IMR-90 (cell line): ENCODE measurements at regions not wholly inside any gene's neighbourhood (a gene's known extent, or its start where the extent isn't known, plus 50 kb on each side); places are given as distances from the start of the nearest gene placed in this dataset.

Source experiments
- ATAC-seq: fragments of 200-7000 bp; cut with Tn5 transposase; 2 replicates; pipeline ENCODE4 v1.9.1; 2020; ENCODE audit warnings: low read depth, mild to moderate bottlenecking, moderate library complexity
- BruUV-seq: library from RNA; stranded (reverse); fragments of 400-500 nt; replicated peaks from 2 replicates; lab custom pipeline; 2021; lab: Mats Ljungman, UMichigan
- CTCF ChIA-PET: fragments of 300-600 bp; formaldehyde crosslinking; extraction: SDS; loops from one replicate; lab custom pipeline; 2021; ENCODE audit warnings: antibody characterized with exemption; lab: Yijun Ruan, JAX
- POLR2A ChIA-PET: fragments of 300-600 bp; sonication (Branson Sonifier 250); formaldehyde crosslinking; loops from one replicate; lab custom pipeline; 2022; ENCODE audit warnings: antibody characterized with exemption; ENCODE audit not compliant: unreplicated experiment; lab: Charles Lee
- DNase-seq: peaks from one replicate; pipeline ENCODE4 v3.0.0; 2013
- H2AFZ ChIP-seq: replicated peaks from 2 replicates; pipeline ENCODE3; 2013; ENCODE audit warnings: low read length, mild to moderate bottlenecking; ENCODE audit not compliant: poor library complexity
- H2AK5ac ChIP-seq: 2 replicates; pipeline ENCODE4 v1.6.1; 2013; ENCODE audit warnings: low read depth, low read length, inconsistent platforms
- H2AK9ac ChIP-seq: replicated peaks from 2 replicates; pipeline ENCODE3; 2013; ENCODE audit warnings: mild to moderate bottlenecking, low read depth, low read length, moderate library complexity; ENCODE audit not compliant: poor library complexity
- H2BK120ac ChIP-seq: 2 replicates; pipeline ENCODE4 v1.6.1; 2013; ENCODE audit warnings: low read depth, low read length, inconsistent platforms
- H2BK15ac ChIP-seq: 3 replicates; pipeline ENCODE4 v1.6.1; 2013; ENCODE audit warnings: low read depth, low read length, inconsistent platforms
- H2BK20ac ChIP-seq: 2 replicates; pipeline ENCODE4 v1.6.1; 2013; ENCODE audit warnings: low read depth, mild to moderate bottlenecking, inconsistent platforms, low read length, moderate library complexity
- H2BK5ac ChIP-seq: 2 replicates; pipeline ENCODE4 v1.6.1; 2013; ENCODE audit warnings: mild to moderate bottlenecking, low read depth, low read length, inconsistent platforms; ENCODE audit not compliant: poor library complexity, severe bottlenecking
- H3K14ac ChIP-seq: replicated peaks from 2 replicates; pipeline ENCODE4 v1.6.1; 2013; ENCODE audit warnings: low read depth, low read length, inconsistent platforms
- H3K18ac ChIP-seq: 2 replicates; pipeline ENCODE4 v1.6.1; 2013; ENCODE audit warnings: low read depth, low read length, control low read depth
- H3K23ac ChIP-seq: 2 replicates; pipeline ENCODE4 v1.6.1; 2013; ENCODE audit warnings: low read depth, low read length, inconsistent platforms
- H3K27ac ChIP-seq: 2 replicates; pipeline ENCODE4 v1.5.1; 2013; ENCODE audit warnings: mild to moderate bottlenecking, control low read depth, low read length; ENCODE audit not compliant: insufficient read depth
- H3K27me3 ChIP-seq: 2 replicates; pipeline ENCODE4 v1.6.1; 2013; ENCODE audit warnings: low read length; ENCODE audit not compliant: control insufficient read depth, insufficient read depth
- H3K36me3 ChIP-seq: 2 replicates; pipeline ENCODE4 v1.6.1; 2013; ENCODE audit warnings: low read length, mixed read lengths; ENCODE audit not compliant: control insufficient read depth, insufficient read depth
- H3K4ac ChIP-seq: 2 replicates; pipeline ENCODE4 v1.6.1; 2013; ENCODE audit warnings: low read depth, low read length, inconsistent platforms
- H3K4me1 ChIP-seq: 2 replicates; pipeline ENCODE4 v1.6.1; 2013; ENCODE audit warnings: low read length, mixed read lengths; ENCODE audit not compliant: control insufficient read depth, insufficient read depth
- H3K4me2 ChIP-seq: 2 replicates; pipeline ENCODE4 v1.6.1; 2013; ENCODE audit warnings: low read depth, mild to moderate bottlenecking, control low read depth, low read length, moderate library complexity
- H3K4me3 ChIP-seq: 2 replicates; pipeline ENCODE4 v1.5.1; 2013; ENCODE audit warnings: low read depth, mild to moderate bottlenecking, control low read depth, low read length, moderate library complexity; ENCODE audit not compliant: insufficient read depth
- H3K56ac ChIP-seq: 2 replicates; pipeline ENCODE4 v1.6.1; 2013; ENCODE audit warnings: low read length, inconsistent platforms; ENCODE audit not compliant: insufficient read depth; ENCODE audit errors: extremely low read depth
- H3K79me1 ChIP-seq, 2 experiments: 2 replicates each; pipeline ENCODE4 v1.6.1; 2013; ENCODE audit warnings: low read length in 2 of 2, inconsistent platforms in 1 of 2, low read depth in 1 of 2
- H3K9ac ChIP-seq: 2 replicates; pipeline ENCODE4 v1.6.1; 2013; ENCODE audit warnings: low read depth, low read length, control low read depth
- H3K9me1 ChIP-seq: 2 replicates; pipeline ENCODE4 v1.6.1; 2013; ENCODE audit warnings: low read length, inconsistent platforms; ENCODE audit not compliant: insufficient read depth
- H3K9me3 ChIP-seq: 2 replicates; pipeline ENCODE4 v1.6.1; 2013; ENCODE audit warnings: low read length; ENCODE audit not compliant: control insufficient read depth, insufficient read depth
- H4K20me1 ChIP-seq: 2 replicates; pipeline ENCODE4 v1.6.1; 2013; ENCODE audit warnings: low read length, inconsistent platforms; ENCODE audit not compliant: insufficient read depth
- H4K5ac ChIP-seq: 2 replicates; pipeline ENCODE4 v1.6.1; 2013; ENCODE audit warnings: mild to moderate bottlenecking, low read depth, low read length, control low read depth
- H4K8ac ChIP-seq, 2 experiments: 2 replicates each; pipeline ENCODE4 v1.6.1; 2013; ENCODE audit warnings: low read depth in 2 of 2, low read length in 2 of 2, control low read depth in 1 of 2, inconsistent platforms in 1 of 2
- H4K91ac ChIP-seq: 2 replicates; pipeline ENCODE4 v1.6.1; 2013; ENCODE audit warnings: low read depth, low read length, inconsistent platforms; ENCODE audit not compliant: insufficient read depth
- BHLHE40 ChIP-seq: fragments of 150-350 bp; IDR thresholded peaks from 2 replicates; pipeline ENCODE4 v1.6.1; 2016; ENCODE audit warnings: mild to moderate bottlenecking, low read depth, low read length
- CEBPB ChIP-seq: IDR thresholded peaks from 2 replicates; pipeline ENCODE4 v1.6.1; 2012; ENCODE audit warnings: low read depth, low read length, improper control_type of control experiment
- CHD1 ChIP-seq: IDR thresholded peaks from 2 replicates; pipeline ENCODE4 v1.6.1; 2012; ENCODE audit warnings: low read depth, low read length, improper control_type of control experiment
- FOS ChIP-seq: fragments of 150-350 bp; IDR thresholded peaks from 2 replicates; pipeline ENCODE4 v1.6.1; 2016; ENCODE audit warnings: low read depth, low read length
- MXI1 ChIP-seq: IDR thresholded peaks from 2 replicates; pipeline ENCODE4 v1.6.1; 2012; ENCODE audit warnings: low read depth, mild to moderate bottlenecking, low read length, moderate library complexity, borderline replicate concordance
- NFE2L2 ChIP-seq: fragments of 150-350 bp; IDR thresholded peaks from 2 replicates; pipeline ENCODE4 v1.6.1; 2016; ENCODE audit warnings: low read depth, mild to moderate bottlenecking, low read length
- RAD21 ChIP-seq: IDR thresholded peaks from 2 replicates; pipeline ENCODE4 v1.6.1; 2012; ENCODE audit warnings: low read length, improper control_type of control experiment
- RCOR1 ChIP-seq: IDR thresholded peaks from 2 replicates; pipeline ENCODE4 v1.6.1; 2012; ENCODE audit warnings: mild to moderate bottlenecking, low read length, improper control_type of control experiment; ENCODE audit not compliant: insufficient replicate concordance
- RFX5 ChIP-seq: IDR thresholded peaks from 2 replicates; pipeline ENCODE4 v1.8.0; 2012; ENCODE audit warnings: low read depth, mild to moderate bottlenecking, low read length, moderate library complexity
- SMC3 ChIP-seq: fragments of 150-350 bp; IDR thresholded peaks from 2 replicates; pipeline ENCODE4 v1.6.1; 2016; ENCODE audit warnings: low read depth, mild to moderate bottlenecking, antibody characterized with exemption, low read length, moderate library complexity
- WGBS, 2 experiments: methylation state at CpG; one replicate each; pipeline versions ENCODE4 v1.1.5 to v1.1.7; 2013; ENCODE audit warnings: missing lambda C conversion rate in 2 of 2; ENCODE audit not compliant: insufficient read length in 1 of 2; ENCODE audit errors: extremely low coverage in 2 of 2; 5-methylcytosine and 5-hydroxymethylcytosine counted together
- dilution Hi-C: fragments of 300-500 bp; cut with HindIII; formaldehyde crosslinking; loops from one replicate; pipeline ENCODE4 v1.14.3; 2018; ENCODE audit warnings: low sequenced_read_pairs; ENCODE audit not compliant: unreplicated experiment
- in situ Hi-C: fragments of 300-500 bp; cut with MboI; formaldehyde crosslinking; loops from 3 replicates; pipeline ENCODE4 v1.14.3; 2019; ENCODE audit warnings: low sequenced_read_pairs, inconsistent platforms, mixed read lengths
- intact Hi-C: fragments of 100-400 bp; cut with micrococcal nuclease; formaldehyde crosslinking; loops from 2 replicates; pipeline ENCODE4 v1.10.0; 2022
- TF ChIP-seq, protein P1 (sequence below): fragments of 150-350 bp; IDR thresholded peaks from 2 replicates; pipeline ENCODE4 v1.6.1; 2017; ENCODE audit warnings: mild to moderate bottlenecking, antibody characterized with exemption, low read length, low read depth
- TF ChIP-seq, protein P2 (sequence below): fragments of 150-350 bp; IDR thresholded peaks from 2 replicates; pipeline ENCODE4 v1.6.1; 2016; ENCODE audit warnings: low read depth, mild to moderate bottlenecking, low read length, moderate library complexity, borderline replicate concordance
- TF ChIP-seq, protein P3 (sequence below): conservative IDR thresholded peaks from 2 replicates; pipeline ENCODE4 v1.5.1; 2012; ENCODE audit warnings: mild to moderate bottlenecking, low read depth, low read length, improper control_type of control experiment

DNA sequence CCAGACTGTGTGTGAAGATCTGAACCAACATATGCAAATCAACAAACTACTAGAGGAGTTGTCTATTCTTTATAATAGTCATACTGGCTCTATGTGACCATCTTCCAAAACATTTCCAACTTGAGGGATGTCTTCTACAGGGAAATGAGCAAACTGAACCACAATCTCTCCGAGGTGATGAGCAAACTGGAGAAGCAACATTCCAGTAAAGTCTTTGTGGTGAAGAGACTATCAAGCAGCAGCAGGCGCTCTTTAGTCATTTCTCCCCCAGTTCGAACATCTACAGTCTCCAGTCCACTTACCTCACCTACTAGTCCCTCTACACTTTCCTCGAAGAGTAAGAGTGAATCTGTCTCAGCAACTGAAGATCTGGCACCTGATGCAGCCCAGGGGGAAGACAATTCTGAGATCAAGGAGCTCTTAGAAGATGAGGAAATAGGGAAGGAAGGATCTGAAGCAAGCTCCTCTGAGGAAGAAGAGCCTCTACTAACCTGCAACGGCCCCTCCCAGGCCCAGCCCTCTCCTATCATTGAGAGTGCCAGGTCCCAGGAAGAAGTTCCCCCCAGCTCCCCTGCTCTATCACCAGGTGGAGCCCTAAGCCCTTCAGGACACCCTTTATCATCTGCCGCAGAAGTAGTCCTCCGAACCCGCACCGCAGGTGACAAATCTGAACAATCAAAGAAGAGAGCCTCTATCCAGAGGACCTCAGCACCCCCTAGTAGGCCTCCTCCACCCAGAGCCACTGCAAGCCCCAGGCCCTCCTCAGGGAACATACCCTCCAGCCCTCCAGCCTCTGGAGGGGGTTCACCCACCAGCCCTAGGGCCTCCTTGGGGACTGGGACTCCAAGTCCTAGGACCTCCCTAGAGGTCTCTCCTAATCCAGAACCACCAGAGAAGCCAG lies 98.1 kb downstream of the HNRNPD start:
- no peak overlapping the region for H3K18ac ChIP-seq
- H2BK15ac ChIP-seq, result no peak overlapping the region
- H3K9ac ChIP-seq, result no peak overlapping the region
- no peak overlapping the region for H2BK5ac ChIP-seq
- no peaks in the 10 kb centered on the region for H3K4me1 ChIP-seq
- no peak overlapping the region for H3K56ac ChIP-seq
- no peak for TF ChIP-seq BHLHE40
- no peak for TF ChIP-seq SMC3
- TF ChIP-seq FOS, result no peak
- TF ChIP-seq, protein P1, sequence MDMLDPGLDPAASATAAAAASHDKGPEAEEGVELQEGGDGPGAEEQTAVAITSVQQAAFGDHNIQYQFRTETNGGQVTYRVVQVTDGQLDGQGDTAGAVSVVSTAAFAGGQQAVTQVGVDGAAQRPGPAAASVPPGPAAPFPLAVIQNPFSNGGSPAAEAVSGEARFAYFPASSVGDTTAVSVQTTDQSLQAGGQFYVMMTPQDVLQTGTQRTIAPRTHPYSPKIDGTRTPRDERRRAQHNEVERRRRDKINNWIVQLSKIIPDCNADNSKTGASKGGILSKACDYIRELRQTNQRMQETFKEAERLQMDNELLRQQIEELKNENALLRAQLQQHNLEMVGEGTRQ, result no peak
- TF ChIP-seq, protein P2, sequence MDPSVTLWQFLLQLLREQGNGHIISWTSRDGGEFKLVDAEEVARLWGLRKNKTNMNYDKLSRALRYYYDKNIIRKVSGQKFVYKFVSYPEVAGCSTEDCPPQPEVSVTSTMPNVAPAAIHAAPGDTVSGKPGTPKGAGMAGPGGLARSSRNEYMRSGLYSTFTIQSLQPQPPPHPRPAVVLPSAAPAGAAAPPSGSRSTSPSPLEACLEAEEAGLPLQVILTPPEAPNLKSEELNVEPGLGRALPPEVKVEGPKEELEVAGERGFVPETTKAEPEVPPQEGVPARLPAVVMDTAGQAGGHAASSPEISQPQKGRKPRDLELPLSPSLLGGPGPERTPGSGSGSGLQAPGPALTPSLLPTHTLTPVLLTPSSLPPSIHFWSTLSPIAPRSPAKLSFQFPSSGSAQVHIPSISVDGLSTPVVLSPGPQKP, result no peak
- TF ChIP-seq NFE2L2, result no peak
- no peak for TF ChIP-seq MXI1
- no peak for TF ChIP-seq RCOR1
- TF ChIP-seq CEBPB, result no peak
- no peak for TF ChIP-seq RFX5
- no peak for TF ChIP-seq RAD21
- TF ChIP-seq CHD1, result no peak
- TF ChIP-seq, protein P3, sequence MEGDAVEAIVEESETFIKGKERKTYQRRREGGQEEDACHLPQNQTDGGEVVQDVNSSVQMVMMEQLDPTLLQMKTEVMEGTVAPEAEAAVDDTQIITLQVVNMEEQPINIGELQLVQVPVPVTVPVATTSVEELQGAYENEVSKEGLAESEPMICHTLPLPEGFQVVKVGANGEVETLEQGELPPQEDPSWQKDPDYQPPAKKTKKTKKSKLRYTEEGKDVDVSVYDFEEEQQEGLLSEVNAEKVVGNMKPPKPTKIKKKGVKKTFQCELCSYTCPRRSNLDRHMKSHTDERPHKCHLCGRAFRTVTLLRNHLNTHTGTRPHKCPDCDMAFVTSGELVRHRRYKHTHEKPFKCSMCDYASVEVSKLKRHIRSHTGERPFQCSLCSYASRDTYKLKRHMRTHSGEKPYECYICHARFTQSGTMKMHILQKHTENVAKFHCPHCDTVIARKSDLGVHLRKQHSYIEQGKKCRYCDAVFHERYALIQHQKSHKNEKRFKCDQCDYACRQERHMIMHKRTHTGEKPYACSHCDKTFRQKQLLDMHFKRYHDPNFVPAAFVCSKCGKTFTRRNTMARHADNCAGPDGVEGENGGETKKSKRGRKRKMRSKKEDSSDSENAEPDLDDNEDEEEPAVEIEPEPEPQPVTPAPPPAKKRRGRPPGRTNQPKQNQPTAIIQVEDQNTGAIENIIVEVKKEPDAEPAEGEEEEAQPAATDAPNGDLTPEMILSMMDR, result no peak
- H4K91ac ChIP-seq, result no peak overlapping the region
- H3K27me3 ChIP-seq, result peaks cover 3% of the 10 kb centered on the region; the same call in 1 of the 2 replicates
- intact Hi-C loops, result no loop called here
- H3K9me1 ChIP-seq, result no peaks in the 10 kb centered on the region
- no peaks in the 10 kb centered on the region for H3K9me3 ChIP-seq
- no peaks in the 10 kb centered on the region for H3K36me3 ChIP-seq
- H3K4me2 ChIP-seq, result no peak overlapping the region
- H2AK5ac ChIP-seq, result no peak overlapping the region
- in situ Hi-C loops, result no loop called here
- H3K27ac ChIP-seq, result no peak overlapping the region
- no peak overlapping the region for H2BK120ac ChIP-seq
- ChIA-PET POLR2A (no interaction called here), CTCF (no interaction called here)
- H2AFZ ChIP-seq, result no peak overlapping the region
- H2AK9ac ChIP-seq, result no peak overlapping the region
- H4K5ac ChIP-seq, result no peak overlapping the region
- no peaks in the 10 kb centered on the region for H3K79me1 ChIP-seq
- dilution Hi-C loops, result no loop called here
- no peak overlapping the region for H3K23ac ChIP-seq
- no CpG with 5 or more reads among the region's 9 CpGs for WGBS, 2 experiments
- H3K14ac ChIP-seq, result no peak overlapping the region
- H4K20me1 ChIP-seq, result no peaks in the 10 kb centered on the region
- H4K8ac ChIP-seq, result no peak overlapping the region
- H2BK20ac ChIP-seq, result no peak overlapping the region
- ATAC-seq (no peak), DNase-seq (no peak)
- no TSS peak for BruUV-seq
- no peak overlapping the region for H3K4ac ChIP-seq
- no peak overlapping the region for H3K4me3 ChIP-seq
